GM12878 (cell line): ENCODE measurements at regions not wholly inside any gene's neighbourhood (a gene's known extent, or its start where the extent isn't known, plus 50 kb on each side); places are given as distances from the start of the nearest gene placed in this dataset.

Source experiments
- ATAC-seq: fragments of 200-7000 bp; cut with Tn5 transposase; 3 replicates; pipeline ENCODE4 v1.9.1; 2020; ENCODE audit warnings: mild to moderate bottlenecking, moderate library complexity
- BruUV-seq: library from RNA; stranded (reverse); fragments of 400-500 nt; replicated peaks from 2 replicates; lab custom pipeline; 2021; lab: Mats Ljungman, UMichigan
- CTCF ChIA-PET: fragments of 300-600 bp; sonication (Branson Sonifier 250); formaldehyde crosslinking; extraction: SDS; loops from one replicate; lab custom pipeline; 2021; ENCODE audit warnings: inconsistent platforms; lab: Yijun Ruan, JAX
- POLR2A ChIA-PET: fragments of 350-600 bp; formaldehyde crosslinking; extraction: SDS; loops from one replicate; lab custom pipeline; 2021; ENCODE audit warnings: inconsistent platforms; lab: Charles Lee
- RAD21 ChIA-PET: fragments of 300-600 bp; sonication (Branson Sonifier 250); formaldehyde crosslinking; loops from one replicate; lab custom pipeline; 2023; ENCODE audit warnings: antibody characterized with exemption; ENCODE audit not compliant: unreplicated experiment; lab: Charles Lee
- SMC1A ChIA-PET: fragments of 300-600 bp; sonication (Branson Sonifier 250); formaldehyde crosslinking; loops from one replicate; lab custom pipeline; 2023; ENCODE audit not compliant: unreplicated experiment, uncharacterized antibody; lab: Charles Lee
- DNase-seq: peaks from one replicate; pipeline ENCODE4 v3.0.0-alpha.2; 2011; ENCODE audit warnings: low read depth, low spot score
- FAIRE-seq: peaks from 3 replicates; lab custom pipeline; 2011; peaks lifted over from hg19 to GRCh38; lab: Jason Lieb, UNC
- H2AFZ ChIP-seq: 2 replicates; pipeline ENCODE4 v1.6.0; 2011; ENCODE audit warnings: low read depth, low read length, control low read depth; ENCODE audit not compliant: control insufficient read depth
- H3K27ac ChIP-seq: 2 replicates; pipeline ENCODE4 v1.5.1; 2011; ENCODE audit warnings: control low read depth; ENCODE audit not compliant: control insufficient read depth, insufficient read depth
- H3K27me3 ChIP-seq, 2 experiments: replicated peaks in 1 of 2; 2 replicates each; pipeline versions ENCODE4 v1.6.0 to v1.6.1; 2011; ENCODE audit warnings: low read length in 1 of 2; ENCODE audit not compliant: control insufficient read depth in 2 of 2, insufficient read depth in 2 of 2
- H3K36me3 ChIP-seq, 2 experiments: 2 replicates each; pipeline ENCODE4 v1.5.1; 2011; ENCODE audit warnings: low read length in 1 of 2; ENCODE audit not compliant: control insufficient read depth in 2 of 2, insufficient read depth in 2 of 2
- H3K4me1 ChIP-seq: 2 replicates; pipeline ENCODE4 v1.6.1; 2011; ENCODE audit warnings: mild to moderate bottlenecking, low read length, moderate library complexity, mixed read lengths; ENCODE audit not compliant: control insufficient read depth, insufficient read depth
- H3K4me2 ChIP-seq: 2 replicates; pipeline ENCODE4 v1.6.0; 2011; ENCODE audit warnings: control low read depth; ENCODE audit not compliant: control insufficient read depth, insufficient read depth
- H3K4me3 ChIP-seq: fragments of 200-600 bp; sonication (generic); 2 replicates; pipeline ENCODE4 v1.5.1; 2016
- H3K79me2 ChIP-seq: 2 replicates; pipeline ENCODE4 v1.6.0; 2011; ENCODE audit warnings: low read length; ENCODE audit not compliant: control insufficient read depth, insufficient read depth
- H3K9ac ChIP-seq: 2 replicates; pipeline ENCODE4 v1.8.0; 2011; ENCODE audit warnings: low read length, control low read depth, mixed read lengths; ENCODE audit not compliant: control insufficient read depth, insufficient read depth
- H3K9me3 ChIP-seq: replicated peaks from 3 replicates; pipeline ENCODE4 v1.5.1; 2011; ENCODE audit warnings: mild to moderate bottlenecking, low read length; ENCODE audit not compliant: control insufficient read depth, insufficient read depth
- H4K20me1 ChIP-seq: 2 replicates; pipeline ENCODE4 v1.6.0; 2011; ENCODE audit not compliant: control insufficient read depth, insufficient read depth
- JUNB ChIP-seq: IDR thresholded peaks from 2 replicates; pipeline ENCODE4 v1.6.1; 2016; ENCODE audit warnings: antibody characterized with exemption, mild to moderate bottlenecking
- SIN3A ChIP-seq: IDR thresholded peaks from 2 replicates; pipeline ENCODE4 v1.6.1; 2012; ENCODE audit warnings: low read depth, low read length, improper control_type of control experiment
- SIX5 ChIP-seq: IDR thresholded peaks from 2 replicates; pipeline ENCODE4 v1.6.1; 2011; ENCODE audit warnings: mild to moderate bottlenecking, low read depth, low read length, moderate library complexity; ENCODE audit not compliant: severe bottlenecking
- SKIL ChIP-seq: fragments of 450-650 bp; IDR thresholded peaks from 2 replicates; pipeline ENCODE4 v1.6.1; 2017; ENCODE audit warnings: mild to moderate bottlenecking, low read depth, inconsistent platforms; ENCODE audit not compliant: poor library complexity, severe bottlenecking
- WGBS: methylation state at CpG from one replicate; pipeline ENCODE4 v1.1.6; 2016; ENCODE audit warnings: low lambda C conversion rate; ENCODE audit not compliant: insufficient replicate concordance, insufficient coverage; ENCODE audit errors: missing lambda C conversion rate; 5-methylcytosine and 5-hydroxymethylcytosine counted together
- in situ Hi-C: fragments of 300-500 bp; cut with MboI; formaldehyde crosslinking; loops from 9 replicates; pipeline ENCODE4 v1.14.3; 2018; ENCODE audit warnings: mixed read lengths
- intact Hi-C: fragments of 100-400 bp; cut with micrococcal nuclease; formaldehyde crosslinking; loops from one replicate; pipeline ENCODE4 v1.14.2; 2022; ENCODE audit not compliant: unreplicated experiment
- TF ChIP-seq, protein P1 (sequence below): IDR thresholded peaks from 2 replicates; pipeline ENCODE4 v1.6.1; 2012; ENCODE audit warnings: low read depth, low read length, improper control_type of control experiment
- TF ChIP-seq, protein P2 (sequence below): fragments of 450-650 bp; IDR thresholded peaks from 2 replicates; pipeline ENCODE4 v1.6.1; 2017; ENCODE audit warnings: borderline replicate concordance

DNA sequence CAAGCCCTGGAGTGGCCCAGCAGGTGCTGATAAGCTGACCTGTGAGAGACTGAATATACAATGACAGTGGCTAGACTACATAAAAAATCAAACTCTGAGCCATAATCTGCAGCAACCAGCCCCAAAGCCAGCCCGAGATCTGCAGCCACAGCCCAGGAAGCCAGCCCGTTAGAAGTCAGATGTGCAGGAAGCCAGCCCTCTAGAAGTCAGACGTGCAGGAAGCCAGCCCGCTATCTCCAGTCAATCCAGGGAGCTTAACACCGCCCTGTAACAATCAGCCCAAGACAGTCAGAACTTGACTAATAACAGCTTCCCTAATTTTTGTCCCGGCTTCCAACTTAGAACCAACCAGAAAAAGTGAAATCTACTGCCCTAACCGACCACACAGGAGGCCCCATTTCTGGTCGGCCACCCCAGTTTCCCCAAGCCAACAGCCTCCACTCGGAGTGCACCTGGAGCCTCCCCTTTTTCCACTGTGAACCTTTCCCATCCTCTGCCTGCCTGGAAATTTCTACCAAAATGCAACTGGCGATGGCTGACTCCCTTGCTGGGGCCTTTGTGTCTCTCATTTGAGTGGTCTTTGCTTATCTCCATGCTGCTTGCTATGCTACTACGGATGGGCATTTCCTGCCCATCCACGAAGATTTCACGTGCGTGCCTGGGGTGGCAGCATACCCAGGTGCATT, 769.3 kb downstream of the KCNJ18 start:
- ChIA-PET RAD21 (no interaction called here), POLR2A (no interaction called here)
- Histone ChIP-seq H3K4me3 (no peak overlapping the region), H3K9ac (no peak overlapping the region), H3K4me1 (no peaks in the 10 kb centered on the region), H2AFZ (no peak overlapping the region), H3K79me2 (no peaks in the 10 kb centered on the region), H4K20me1 (no peaks in the 10 kb centered on the region), H3K27ac (no peak overlapping the region)
- no peak for ATAC-seq
- TF ChIP-seq, protein P1, sequence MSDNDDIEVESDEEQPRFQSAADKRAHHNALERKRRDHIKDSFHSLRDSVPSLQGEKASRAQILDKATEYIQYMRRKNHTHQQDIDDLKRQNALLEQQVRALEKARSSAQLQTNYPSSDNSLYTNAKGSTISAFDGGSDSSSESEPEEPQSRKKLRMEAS, result no peak
- TF ChIP-seq, protein P2, sequence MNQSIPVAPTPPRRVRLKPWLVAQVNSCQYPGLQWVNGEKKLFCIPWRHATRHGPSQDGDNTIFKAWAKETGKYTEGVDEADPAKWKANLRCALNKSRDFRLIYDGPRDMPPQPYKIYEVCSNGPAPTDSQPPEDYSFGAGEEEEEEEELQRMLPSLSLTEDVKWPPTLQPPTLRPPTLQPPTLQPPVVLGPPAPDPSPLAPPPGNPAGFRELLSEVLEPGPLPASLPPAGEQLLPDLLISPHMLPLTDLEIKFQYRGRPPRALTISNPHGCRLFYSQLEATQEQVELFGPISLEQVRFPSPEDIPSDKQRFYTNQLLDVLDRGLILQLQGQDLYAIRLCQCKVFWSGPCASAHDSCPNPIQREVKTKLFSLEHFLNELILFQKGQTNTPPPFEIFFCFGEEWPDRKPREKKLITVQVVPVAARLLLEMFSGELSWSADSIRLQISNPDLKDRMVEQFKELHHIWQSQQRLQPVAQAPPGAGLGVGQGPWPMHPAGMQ, result no peak
- TF ChIP-seq SIN3A (no peak), JUNB (no peak), SIX5 (no peak), SKIL (no peak)
- TF ChIP-seq, all 136 proteins: peak for 0
- Histone ChIP-seq H3K36me3 (no peaks in the 10 kb centered on the region), H3K4me2 (no peak overlapping the region), H3K9me3 (no peaks in the 10 kb centered on the region; the same call in 2 of the 3 replicates), H3K27me3 (no peaks in the 10 kb centered on the region)
- DNase-seq, result no peak
- WGBS, result 31% methylated on average over 14 of the region's 14 CpGs
- in situ Hi-C loops, result no loop called here
- ChIA-PET SMC1A (no interaction called here), CTCF (no interaction called here)
- BruUV-seq, result no TSS peak
- intact Hi-C loops, result no loop called here
- FAIRE-seq, result no peak
